ENCODE measurements at regions not wholly inside any gene's neighbourhood (a gene's known extent, or its start where the extent isn't known, plus 50 kb on each side); places are given as distances from the start of the nearest gene placed in this dataset.

GRCh38 chr7:16967300-16967811, 85.6 kb upstream of the AGR3 start:
- TF ChIP-seq, protein P1, sequence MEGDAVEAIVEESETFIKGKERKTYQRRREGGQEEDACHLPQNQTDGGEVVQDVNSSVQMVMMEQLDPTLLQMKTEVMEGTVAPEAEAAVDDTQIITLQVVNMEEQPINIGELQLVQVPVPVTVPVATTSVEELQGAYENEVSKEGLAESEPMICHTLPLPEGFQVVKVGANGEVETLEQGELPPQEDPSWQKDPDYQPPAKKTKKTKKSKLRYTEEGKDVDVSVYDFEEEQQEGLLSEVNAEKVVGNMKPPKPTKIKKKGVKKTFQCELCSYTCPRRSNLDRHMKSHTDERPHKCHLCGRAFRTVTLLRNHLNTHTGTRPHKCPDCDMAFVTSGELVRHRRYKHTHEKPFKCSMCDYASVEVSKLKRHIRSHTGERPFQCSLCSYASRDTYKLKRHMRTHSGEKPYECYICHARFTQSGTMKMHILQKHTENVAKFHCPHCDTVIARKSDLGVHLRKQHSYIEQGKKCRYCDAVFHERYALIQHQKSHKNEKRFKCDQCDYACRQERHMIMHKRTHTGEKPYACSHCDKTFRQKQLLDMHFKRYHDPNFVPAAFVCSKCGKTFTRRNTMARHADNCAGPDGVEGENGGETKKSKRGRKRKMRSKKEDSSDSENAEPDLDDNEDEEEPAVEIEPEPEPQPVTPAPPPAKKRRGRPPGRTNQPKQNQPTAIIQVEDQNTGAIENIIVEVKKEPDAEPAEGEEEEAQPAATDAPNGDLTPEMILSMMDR (IDR thresholded peaks at IDR 0.05; ENCODE audit: low read length) = no peak
- TF ChIP-seq EZH2phosphoT487 (IDR thresholded peaks at IDR 0.05; ENCODE audit: low read length) = no peak
- TF ChIP-seq EZH2 (optimal IDR thresholded peaks at IDR 0.05; ENCODE audit: low read depth, low read length) = no peak

All from MM.1S (cell line).